ENCODE measurements at regions not wholly inside any gene's neighbourhood (a gene's known extent, or its start where the extent isn't known, plus 50 kb on each side); places are given as distances from the start of the nearest gene placed in this dataset.

DNA sequence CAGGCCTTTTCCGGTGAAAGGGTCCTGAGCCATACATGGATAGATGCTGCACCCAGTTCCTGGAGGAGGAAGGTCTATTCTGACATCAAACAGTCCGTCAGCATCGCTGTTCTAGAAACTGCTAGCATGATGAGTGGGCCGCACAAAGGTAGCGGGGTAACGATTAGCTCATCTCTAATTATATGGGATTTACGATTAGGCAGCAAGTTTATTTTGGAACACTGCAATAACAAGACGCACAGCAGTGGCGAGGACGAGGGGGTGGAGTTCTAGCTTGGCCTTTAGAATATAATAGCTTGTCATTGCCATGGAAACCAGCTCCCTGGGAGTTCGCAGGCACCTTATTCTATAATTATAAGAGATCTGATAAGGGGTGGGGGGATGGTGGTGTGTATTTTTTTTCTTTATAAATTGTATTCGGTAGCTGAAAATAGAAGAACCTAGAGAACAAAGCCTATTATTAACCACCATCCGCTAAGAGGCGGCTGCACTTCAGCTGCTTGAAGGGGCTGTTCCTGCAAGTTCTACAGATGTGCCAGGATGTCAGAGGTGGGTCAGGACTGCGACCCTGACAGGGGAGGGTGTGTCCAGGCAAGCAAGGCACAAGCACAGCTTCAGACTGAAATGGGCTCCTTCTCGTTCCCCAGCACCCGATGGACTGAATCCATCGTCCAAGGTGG lies 311.0 kb downstream of the AGTPBP1 start:
- FAIRE-seq (no peak), DNase-seq (ENCODE audit: low spot score) (no peak)

DNA sequence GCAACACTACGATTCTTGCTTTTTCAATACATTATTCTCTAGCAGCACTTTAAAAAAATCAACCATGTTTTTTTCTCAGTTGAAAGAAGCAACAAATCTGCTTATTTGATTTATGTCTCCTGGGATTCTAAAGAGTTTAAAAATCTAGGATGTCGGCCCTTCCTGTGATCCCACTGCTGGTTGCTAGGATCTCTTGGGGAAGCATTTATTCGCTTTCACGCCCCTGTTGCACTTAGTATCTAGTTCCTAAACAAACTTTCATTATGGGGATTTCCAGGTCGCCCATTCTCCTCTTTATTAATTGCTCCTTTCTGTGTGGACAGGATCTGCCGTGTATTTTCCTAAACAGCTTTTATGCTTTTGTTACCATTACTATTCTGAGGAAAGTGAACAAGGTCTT lies 313.5 kb downstream of the AGTPBP1 start:
- DNase-seq (ENCODE audit: low spot score) (no peak), FAIRE-seq (no peak)

DNA sequence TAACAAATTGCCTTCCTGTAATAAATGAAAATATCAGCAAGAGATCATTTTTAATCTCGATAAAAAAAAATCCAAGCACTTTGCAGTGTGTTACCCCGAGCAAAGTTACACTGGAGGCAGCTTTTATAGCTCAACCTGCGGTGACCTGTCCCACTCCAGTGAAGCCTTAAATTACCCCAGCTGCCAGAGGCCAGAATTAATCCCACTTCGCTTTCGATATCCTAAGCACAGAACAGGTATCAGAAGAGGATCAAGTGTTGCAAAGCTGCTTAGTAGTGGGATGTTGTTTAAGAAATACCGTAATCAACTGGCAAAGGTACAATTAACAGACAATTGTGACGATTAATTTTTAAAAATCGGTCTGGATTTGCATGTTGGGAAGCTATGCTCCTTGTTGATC lies 314.0 kb downstream of the AGTPBP1 start:
- FAIRE-seq (no peak), DNase-seq (ENCODE audit: low spot score) (no peak)

DNA sequence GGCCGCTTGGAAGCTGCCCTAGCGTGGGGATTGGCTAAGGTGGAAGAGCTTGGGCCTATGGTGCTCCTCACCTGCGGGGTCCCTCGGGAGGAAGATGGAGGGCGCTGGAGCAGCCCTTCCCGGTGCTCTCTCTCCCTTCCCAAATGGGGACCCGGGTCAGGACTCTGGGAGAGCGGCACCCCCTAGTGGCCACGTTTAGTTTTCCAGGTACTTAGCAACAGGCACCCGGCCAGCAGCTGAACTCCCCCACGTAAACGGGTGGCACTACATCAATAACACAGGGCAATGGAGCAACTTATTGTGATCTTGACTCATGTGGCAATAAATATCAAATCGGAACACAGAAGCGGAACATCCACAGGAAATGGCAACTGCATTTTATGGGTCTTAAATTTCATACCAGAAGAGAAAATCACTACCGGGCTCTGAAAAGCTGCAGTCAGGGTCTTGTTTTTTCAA lies 316.6 kb downstream of the AGTPBP1 start:
- FAIRE-seq (no peak), DNase-seq (ENCODE audit: low spot score) (peak; percentile 30)

DNA sequence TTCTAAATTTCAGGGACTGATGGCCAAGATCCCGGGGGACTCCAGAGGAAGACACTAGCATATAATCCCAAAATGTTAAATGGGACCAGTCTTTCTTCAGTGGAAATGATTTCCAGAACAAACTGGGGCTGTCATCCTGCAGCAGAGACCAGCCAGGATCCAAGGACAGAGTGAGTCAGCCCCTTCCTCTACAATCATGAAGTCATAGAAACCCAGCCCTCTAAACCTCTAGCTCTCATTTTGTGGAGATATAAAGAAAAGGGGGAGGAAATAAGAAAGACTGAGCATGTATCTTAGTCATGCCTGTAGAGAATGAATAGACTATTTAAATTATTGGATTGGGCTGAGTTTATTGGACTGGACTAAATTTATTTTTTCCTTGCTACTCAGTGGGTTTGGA lies 318.3 kb downstream of the AGTPBP1 start:
- DNase-seq (ENCODE audit: low spot score) = no peak
- FAIRE-seq = no peak

DNA sequence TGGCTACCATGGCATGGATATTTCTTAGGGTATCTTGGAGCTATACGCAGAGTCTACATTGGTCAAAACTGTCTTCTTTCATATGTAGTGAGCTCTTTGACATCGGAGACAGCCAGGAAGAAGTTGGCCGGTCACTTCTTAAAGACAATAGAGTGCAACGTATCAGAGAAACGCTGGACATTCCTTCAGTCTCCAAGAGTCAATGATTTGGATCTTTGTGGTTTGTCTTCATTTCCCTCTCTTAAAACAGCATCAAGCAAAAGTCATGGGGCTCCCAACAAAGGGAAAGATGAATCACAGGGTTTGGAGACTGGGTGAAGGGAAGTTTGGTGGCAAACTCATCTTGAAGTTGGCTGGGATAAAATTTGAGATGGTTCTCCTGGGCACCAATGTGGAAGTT lies 320.1 kb downstream of the AGTPBP1 start:
- FAIRE-seq = no peak
- DNase-seq (ENCODE audit: low spot score) = no peak

DNA sequence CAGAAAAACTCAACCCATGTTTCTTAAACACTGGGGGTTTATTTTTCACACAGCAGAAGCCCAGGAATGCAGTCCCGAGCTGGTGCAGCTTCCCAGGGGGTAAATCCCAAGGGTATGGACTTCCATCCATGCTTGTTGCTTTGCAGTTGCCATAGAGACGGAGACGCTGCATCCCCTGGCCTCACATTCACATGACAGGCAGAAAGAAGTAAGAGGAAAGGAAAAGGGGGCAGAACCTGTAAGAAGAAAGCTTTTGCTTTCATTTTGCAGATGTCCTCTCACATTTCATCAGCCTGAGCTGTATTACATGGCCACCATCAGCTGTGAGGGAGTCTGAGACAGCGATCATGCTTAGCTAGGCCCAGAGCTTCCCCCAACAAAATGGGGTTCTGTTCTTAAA lies 321.0 kb downstream of the AGTPBP1 start:
- DNase-seq (ENCODE audit: low spot score) = no peak
- FAIRE-seq = no peak

DNA sequence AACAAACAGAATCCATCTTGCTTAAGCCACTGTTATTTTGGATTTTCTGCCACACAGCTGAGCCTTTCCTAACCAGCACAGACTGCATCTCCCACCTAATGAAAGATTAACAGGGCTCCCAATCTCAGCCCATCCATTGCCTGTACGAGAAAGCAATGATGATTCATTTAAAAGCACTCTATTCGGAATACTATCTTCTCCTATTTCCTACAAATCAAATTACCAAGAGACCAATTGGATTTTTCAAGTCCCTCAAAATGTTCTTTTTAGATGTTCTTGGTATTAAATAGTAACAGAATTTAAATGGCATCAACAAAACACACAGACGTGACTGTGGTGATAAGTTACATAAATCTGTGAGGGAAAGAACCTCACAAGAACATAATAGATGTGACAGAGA lies 324.1 kb downstream of the AGTPBP1 start:
- DNase-seq (ENCODE audit: low spot score) (no peak), FAIRE-seq (no peak)

DNA sequence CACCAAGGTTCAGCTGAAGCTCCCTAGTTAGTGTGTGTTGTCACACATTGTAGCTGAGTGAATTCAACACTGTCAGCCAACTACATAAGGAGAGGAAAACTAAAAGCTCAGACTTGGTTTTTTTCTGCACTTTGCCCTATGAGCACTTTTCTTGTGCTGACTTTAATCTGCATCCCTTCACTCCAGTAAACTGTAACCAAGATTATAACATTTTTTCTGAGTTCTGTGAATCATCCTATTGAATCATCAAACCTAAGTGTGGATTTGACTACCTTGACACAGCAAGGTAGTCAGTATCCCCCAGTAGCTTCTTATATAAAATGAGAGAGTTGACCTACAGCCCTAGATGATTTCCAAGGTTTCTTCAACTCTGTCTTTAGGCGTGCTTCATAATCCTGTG lies 325.0 kb downstream of the AGTPBP1 start:
- FAIRE-seq = no peak
- no peak for DNase-seq (ENCODE audit: low spot score)

DNA sequence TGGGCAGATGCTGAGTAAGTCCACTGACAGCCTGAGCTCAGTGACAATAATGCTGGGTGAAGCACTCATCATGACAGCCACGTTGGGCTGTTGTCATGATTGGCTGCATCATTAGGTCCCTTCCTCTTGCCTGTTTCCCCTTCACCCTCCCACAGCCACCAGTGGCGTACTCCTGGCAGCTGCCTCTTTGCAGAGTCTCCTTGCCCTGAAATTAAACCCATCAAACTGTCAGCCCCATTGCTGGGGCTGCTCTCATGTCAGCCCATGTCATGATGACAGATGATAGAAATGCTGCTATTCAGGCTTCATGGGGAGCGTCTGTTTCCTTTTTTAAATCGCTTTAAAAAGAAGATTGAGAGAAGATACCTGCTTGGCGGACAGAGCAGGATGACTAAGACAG lies 327.4 kb downstream of the AGTPBP1 start:
- DNase-seq (ENCODE audit: low spot score) (no peak), FAIRE-seq (no peak)

DNA sequence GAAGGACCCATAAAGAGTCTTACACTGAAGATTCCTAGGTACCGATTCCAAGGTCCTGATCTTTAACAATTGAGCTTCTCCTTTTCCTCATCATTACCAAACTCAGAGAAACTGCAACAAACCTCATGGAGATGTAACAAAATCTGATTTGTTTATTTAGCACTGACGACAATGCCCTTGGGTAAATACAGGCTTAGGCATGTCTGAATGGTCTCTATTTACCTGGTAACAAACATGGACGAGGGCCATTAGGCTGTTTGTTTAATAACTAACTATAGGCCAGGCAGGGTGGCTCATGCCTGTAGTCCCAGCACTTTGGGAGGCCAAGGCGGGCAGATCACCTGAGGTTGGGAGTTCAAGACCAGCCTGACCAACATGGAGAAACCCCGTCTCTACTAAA lies 333.3 kb downstream of the AGTPBP1 start:
- no peak for FAIRE-seq
- no peak for DNase-seq (ENCODE audit: low spot score)

DNA sequence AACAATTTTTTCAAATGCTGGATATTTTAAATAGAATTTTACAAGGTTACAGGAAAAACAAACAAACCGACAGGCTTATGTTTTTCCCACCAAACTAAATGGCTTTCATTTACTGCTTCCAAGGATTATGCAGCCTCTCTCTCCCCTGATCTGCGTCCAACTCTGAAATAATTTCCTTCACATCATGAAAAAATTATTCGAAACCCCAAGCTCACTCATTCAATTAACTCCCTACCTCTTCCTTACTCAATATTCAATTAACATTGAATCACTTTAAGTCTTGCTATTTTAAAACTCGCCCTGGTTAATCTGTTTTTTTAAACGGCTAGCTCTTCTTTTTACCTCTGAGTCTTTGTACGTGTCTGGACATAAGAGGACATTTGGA lies 336.2 kb downstream of the AGTPBP1 start:
- DNase-seq (ENCODE audit: low spot score) (no peak), FAIRE-seq (no peak)

DNA sequence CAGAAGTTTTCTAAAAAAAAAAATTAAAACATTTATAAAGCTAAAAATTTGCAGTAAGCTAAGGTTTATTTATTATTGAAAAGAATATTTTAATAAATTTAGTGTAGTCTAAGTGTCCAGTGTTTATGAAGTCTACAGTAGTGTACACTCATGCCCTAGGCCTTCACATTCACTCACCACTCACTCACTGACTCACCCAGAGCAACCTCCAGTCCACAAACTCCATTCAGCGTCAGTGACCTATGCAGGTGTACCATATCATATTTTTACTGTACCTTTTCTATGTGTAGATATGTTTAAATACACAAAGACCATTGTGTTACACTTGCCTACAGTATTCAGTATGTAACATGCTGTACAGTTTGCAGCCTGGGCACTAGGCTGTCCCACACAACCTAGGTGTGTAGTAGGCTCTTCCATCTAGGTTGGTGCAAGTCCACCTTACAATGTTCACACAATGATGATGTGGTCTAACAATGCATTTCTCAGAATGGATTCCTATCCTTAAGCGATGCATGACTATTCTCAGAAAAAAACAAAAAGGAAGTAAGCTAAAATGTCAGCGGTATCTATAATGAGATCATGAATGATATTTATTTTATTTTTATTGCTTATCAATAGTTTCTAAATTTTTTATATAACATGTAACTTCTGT lies 336.7 kb downstream of the AGTPBP1 start:
- no peak for DNase-seq (ENCODE audit: low spot score)
- no peak for FAIRE-seq

DNA sequence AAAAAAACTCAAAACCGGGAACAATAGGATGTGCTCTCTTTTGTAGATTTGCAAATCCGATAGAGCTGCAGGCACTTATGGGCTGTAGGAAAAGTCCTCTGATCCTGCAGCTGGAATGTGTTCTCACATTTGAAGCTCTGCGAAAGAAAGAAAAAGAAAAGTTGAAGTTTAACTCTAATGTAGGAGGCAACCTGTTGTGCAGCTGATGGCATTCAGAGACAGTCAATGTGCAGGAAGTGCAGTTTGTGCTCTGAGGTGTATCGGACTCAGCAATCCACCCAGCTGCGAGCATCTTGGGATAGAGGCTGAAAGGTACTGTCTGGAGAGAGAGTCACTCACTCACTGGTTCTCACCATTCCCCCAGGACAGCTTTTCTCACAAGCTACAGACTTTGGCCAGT lies 339.2 kb downstream of the AGTPBP1 start:
- DNase-seq (ENCODE audit: low spot score) = no peak
- no peak for FAIRE-seq

DNA sequence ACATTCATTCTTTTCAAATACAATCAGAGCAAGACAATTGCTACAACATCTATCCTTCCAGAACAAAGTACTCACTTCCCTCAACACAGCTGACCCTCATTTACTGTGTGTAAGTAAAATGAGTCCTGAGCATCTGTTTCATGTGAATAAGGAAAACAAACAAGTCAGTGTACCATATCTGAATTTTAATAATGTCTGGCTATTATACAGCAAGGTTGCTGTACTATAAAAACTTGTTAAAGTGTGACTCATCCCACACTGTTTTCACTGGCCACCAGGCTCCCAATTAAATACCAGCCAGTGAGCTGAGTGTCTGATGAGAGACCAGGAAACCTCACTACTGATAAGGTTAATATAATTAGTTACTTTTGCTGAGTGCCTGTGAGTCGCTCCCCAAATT lies 339.8 kb downstream of the AGTPBP1 start:
- no peak for DNase-seq (ENCODE audit: low spot score)
- FAIRE-seq = no peak

DNA sequence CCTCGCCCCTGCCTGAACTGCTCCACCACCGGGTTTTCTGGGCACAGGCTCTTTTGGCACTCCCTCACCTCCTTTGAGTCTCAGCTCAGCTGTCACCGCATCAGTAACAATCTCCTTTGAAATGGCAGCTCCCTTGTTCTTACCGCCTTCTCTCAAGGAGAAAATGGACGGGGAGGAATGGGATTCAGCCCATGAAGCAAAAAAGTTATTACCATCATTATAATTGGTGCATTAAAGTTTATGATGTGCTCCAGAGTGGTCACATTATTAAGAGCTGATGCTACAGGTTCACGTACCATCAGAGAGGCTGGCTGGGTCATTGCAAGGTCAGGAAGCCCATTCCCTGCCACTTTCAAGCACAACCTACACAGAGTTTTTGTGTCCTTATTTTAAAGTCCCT lies 344.7 kb downstream of the AGTPBP1 start:
- no peak for FAIRE-seq

DNA sequence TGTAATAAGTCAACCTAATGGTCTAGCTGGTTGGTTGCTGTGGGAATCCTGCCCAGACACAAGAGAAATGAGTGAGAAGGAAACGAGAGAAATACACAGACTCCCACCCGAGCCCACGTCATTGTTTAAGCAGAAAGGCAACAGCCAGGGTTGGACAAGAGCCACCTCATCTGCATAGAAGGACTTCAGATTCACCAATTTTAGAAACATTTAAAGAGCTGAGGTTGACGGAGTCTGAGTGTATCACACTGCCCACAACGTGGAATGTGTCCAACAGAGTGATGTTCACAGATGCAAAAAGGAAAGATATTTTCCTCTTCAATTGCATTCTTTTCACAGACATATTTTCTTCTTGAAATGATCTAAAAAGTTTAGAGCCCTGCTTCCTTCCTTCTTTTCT lies 349.5 kb downstream of the AGTPBP1 start:
- FAIRE-seq (no peak), DNase-seq (ENCODE audit: low spot score) (no peak)

More for the DNA sequence above, 344.7 kb downstream of the AGTPBP1 start:
- no peak for DNase-seq (ENCODE audit: low spot score)

DNA sequence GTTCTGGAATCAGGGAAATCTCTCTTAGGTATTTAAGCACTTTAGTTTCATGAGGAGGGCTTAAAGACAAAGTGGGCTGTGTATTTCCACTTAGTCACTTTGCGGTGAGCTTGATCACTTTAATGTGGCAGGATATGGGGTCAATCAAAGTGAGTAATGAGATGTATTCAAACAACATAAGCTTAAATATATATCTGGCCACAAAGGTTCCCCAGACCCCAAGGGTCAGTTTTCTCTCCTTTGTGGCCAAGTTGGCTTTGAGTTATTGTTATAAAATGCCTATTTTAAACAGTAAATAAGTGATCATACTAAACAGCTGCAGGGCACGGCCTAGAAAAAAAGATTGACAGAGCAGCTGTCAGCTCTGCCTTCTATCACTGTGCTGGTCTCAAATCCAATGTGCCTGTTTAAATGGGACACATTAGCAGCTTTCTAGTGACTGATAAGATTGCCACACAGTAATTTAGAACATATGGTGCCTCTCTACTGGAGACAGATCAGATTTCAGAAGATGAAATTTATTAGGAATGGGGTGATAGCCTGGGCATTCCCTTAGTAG lies 363.9 kb downstream of the AGTPBP1 start:
- DNase-seq (ENCODE audit: low spot score) (no peak), FAIRE-seq (no peak)

DNA sequence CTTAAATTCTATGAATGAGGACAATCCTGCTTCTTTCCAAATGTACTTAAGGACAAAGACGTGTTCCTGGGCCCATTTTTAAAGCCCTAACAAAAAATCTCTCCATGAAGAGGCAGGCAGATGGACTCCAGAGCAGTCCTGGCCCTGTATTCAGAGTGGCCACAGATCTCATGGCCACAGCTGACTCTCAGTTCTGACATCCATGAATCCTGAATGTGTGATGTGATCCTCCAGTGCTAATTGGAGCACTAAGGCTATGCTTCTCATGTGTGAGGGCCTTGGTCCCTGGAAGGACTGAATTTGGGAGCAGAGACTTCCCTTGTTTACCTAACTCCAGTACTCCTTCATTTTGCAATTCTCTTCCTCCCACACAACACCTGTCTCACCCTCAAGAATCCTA lies 373.0 kb downstream of the AGTPBP1 start:
- no peak for FAIRE-seq
- DNase-seq (ENCODE audit: low spot score) = no peak

DNA sequence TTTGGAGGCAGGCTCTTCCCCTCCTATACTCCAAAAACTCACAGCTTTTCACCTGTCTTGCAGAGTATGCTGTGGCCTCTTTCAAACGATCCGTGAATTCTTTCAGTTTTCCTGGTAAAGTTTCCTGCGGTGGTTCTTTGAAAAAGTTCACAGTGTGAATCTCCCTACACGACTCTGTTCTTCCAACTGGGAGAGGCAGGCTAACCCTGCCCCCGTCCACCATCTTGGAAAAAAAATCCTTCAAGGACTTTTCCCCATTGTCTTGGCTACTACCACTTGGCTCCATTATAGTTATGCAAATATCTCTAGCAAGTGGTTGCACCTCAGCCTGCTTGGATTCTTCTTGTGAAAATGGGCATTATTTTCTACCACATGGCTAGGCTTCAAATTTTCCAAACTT lies 382.6 kb downstream of the AGTPBP1 start:
- FAIRE-seq = no peak
- no peak for DNase-seq (ENCODE audit: low spot score)

DNA sequence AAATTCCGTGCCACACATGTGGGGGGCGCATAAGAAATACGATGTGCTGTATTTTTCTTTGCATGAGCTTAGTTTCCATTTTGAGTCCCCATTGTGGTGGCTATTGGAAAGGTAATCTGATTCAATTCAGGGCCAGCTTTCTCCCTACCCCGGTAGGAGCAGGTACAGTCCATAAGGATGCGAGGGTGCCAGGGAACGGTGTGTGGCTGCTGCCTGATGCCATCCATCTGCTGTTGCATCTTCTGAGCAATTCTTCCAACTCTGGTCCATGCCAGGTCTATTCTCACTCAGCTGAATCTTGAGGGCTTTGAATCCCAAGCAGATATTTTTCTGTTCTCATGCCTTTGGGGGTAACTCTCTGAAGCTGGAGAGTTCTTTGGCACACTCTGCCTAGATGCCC lies 392.7 kb downstream of the AGTPBP1 start:
- DNase-seq (ENCODE audit: low spot score) = no peak
- FAIRE-seq = no peak

DNA sequence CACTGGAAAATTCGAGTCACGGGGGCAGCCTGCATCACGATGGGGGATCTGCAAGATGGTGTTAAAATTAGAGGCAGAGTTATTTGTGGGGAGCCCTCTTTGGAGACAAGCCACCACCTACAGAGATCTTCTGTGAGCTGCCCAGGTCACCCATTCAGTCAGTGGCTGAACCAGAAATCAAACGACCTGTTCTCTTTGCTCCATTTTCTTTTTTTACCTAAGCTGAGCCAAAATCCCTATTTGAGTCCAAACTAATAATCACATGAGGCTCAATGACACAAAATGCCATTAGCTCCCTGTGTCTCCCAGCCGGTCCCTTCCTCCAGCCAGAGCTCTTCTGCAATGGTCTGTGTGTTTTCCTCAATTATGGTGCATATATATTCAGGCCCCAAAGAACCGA lies 394.2 kb downstream of the AGTPBP1 start:
- no peak for DNase-seq (ENCODE audit: low spot score)

DNA sequence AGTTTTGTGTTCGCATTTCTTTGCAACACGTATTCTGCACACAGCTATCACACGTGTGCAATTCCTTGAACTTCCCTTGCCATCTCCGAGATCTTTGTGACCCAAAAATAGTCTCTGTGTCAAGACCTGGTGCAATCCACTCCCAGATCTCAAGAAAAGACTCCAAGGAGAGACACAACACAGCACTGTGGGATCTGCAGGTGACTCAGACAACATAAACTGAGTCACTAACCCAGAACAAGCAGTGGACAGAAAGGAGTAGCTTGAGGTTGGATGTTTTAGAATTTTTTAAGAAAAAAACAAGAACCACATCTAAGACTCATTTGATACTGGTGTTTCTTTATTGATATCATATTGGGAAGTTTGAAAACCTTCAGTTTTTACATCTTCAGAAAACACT lies 396.9 kb downstream of the AGTPBP1 start:
- FAIRE-seq = no peak
- DNase-seq (ENCODE audit: low spot score) = no peak

More for the DNA sequence above, 394.2 kb downstream of the AGTPBP1 start:
- no peak for FAIRE-seq

All from RCC 7860 (cell line).